ENCODE measurements at regions not wholly inside any gene's neighbourhood (a gene's known extent, or its start where the extent isn't known, plus 50 kb on each side); places are given as distances from the start of the nearest gene placed in this dataset.
A peak's percentile ranks its signal among the peaks of the same experiment; 100 is the strongest.

DNA sequence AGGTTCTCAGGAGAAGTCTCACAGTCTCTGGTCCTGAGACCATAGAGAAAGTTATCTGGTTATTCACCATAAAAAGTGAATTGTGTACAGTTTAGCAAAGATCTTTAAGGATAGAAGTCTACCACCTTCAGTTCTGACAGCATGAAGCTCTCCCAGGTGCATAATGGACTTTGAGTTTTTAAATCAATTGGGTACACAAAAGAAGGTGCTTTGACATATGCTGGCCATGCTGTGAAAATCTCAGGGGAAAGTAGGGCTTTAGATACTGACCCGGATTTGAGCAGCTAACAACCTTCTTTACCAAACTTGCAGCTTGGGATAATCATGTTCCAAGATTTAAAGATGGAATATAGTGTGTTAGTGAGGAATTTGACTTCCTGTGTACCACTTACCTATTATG, 264.2 kb downstream of the ZSWIM6 start:
- DNase-seq, result no peak

- DNase-seq, result no peak
Measured at GRCh38 chr5:61597684-61598083, 265.6 kb downstream of the ZSWIM6 start.

GRCh38 chr5:61598126-61598525, 266.1 kb downstream of the ZSWIM6 start:
- no peak for DNase-seq

GRCh38 chr5:61599370-61600122, 267.5 kb downstream of the ZSWIM6 start:
- DNase-seq, result no peak

GRCh38 chr5:61600123-61600444, 268.0 kb downstream of the ZSWIM6 start:
- DNase-seq, result peak in 1 of 3 donors; percentile 57

DNA sequence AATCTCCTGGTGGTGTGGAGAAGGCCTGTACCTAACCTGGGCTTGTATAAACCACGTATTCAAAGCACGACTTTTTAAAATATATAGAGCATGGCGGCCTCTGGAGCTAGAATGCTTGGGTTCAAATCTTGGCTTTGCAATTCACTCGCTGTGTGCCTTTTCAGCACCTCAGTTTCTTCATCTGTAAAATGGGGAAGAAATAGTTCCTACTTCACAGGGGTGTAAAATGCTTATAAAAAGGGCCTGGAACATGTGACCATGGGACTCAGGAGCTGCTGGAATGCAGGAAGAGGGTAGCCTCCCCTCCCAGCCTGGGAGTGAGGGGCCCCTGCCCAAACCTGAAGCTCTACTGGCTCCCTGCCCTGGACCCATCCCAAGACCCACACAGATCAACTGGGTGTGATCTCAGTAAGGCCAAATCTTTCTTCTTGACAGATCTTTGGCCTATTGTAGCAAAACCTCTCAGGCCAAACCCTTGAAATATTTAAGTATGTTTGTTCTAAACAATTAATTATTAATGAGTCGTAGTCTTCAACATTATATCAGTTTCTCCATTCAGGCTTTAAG, 269.0 kb downstream of the ZSWIM6 start:
- no peak for DNase-seq

DNA sequence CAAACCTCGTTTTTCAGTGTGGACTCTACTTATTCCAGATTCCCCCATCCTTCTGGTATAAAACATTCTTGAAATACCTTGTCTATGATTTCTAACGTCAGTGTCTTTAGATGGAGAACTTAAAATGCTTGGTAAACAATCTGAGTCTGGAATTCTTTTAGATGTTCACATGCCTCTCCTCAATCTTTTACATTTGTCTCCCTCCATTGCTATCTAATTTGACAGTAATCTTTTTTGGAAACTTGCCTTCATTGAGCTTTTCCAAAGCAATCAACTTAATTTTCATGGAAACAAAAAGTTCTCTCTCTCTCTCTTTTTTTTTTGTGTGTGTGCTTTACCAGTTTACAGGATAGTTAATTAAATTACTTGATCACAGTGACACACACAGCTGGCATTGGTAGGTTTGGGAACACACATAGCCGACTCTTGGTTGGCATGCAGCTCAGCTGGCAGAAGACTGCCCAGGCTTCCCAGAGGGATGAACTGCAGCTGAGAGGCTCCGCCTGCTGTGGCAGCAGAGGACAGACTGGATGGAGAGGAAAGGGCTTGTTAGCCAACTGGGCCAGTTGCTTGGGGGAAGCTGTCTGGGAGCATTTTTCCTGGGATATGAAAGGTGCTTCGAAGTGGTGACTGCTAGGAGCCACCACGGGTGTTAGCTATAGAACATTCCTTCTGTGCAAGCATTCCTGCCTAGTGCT, 271.3 kb downstream of the ZSWIM6 start:
- DNase-seq, result peak in 2 of 3 donors; percentile 31 to 62

GRCh38 chr5:61604076-61605025, 272.3 kb downstream of the ZSWIM6 start:
- no peak for DNase-seq

DNA sequence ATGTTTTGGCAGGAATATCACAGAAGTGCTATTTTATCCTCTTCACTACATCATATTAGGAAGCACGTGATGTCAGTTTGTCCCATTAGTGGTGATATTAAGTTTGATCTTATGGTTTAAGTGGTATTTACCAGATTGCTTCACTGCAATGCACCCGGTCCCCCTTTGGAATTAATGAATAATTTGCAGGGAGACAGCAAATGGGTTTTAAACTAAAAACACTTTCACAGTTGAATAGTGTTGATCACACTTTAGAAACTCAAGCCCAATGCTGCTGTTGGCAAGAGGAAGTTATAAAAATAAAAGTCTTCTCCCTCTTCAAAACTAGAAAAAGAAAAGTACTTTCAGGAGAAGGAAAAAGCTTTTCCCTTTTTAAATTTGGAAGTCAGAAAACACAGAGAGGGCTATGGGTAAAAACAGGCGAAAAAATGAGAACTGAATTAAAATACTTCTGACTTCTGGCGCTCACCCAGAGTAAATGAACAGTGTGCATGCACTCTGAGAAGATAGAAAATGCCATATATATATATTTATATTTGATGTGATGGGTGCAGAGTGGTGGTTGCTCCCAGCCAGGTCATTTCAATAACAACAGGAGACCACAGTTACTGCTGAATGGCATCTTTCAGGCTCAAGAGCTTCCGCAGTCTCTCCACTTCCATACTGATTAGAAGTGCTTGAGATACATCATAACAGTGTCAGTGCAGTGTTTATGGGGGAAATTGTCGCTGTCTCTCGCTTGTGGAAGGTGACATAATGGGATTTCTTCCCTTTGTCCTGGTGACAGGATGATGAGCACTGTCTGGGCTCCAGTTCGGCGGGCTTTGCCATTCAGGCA, 278.0 kb downstream of the ZSWIM6 start:
- no peak for DNase-seq

GRCh38 chr5:61610678-61611024, 278.6 kb downstream of the ZSWIM6 start:
- DNase-seq, result no peak

- DNase-seq, result no peak
Measured at GRCh38 chr5:61612431-61612830, 280.4 kb downstream of the ZSWIM6 start.

DNA sequence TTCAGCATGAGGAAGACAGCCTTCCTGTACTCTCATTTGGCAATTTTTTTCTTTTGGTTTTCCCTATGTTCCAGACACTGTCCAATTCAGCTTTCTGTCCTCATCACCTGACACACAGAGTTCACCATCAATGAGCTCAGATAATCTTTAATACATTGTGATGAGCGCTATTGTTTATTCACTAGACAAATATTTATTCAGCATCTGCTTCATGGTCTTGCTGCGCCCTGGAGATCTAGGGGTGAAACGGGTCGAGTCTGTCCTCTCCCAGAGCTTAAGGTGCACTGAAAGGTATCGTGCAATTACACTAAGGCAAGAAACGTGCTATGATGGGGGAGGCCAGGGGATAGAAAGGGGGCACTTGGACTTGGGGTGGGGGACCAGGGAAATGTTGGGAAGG, 281.6 kb downstream of the ZSWIM6 start:
- no peak for DNase-seq

DNA sequence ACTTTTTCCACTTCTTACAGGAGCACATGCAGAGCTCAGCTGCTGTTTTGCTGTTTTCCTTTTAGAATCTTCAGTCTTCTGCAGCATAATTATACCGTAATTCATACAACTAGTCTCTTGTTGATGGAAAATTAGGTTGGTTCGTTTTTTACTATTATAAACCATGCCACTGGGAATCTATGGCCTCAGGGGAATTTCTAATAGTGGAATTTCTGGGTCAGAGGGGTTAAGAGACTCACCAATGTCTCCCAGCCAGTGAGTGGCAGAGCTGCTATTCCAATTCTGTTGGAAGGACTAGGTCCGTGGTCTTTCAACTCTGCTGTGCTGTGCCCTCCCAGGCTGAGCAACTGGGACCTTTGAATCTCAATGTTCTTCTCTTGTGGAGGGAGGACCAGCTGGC, 282.5 kb downstream of the ZSWIM6 start:
- no peak for DNase-seq

DNA sequence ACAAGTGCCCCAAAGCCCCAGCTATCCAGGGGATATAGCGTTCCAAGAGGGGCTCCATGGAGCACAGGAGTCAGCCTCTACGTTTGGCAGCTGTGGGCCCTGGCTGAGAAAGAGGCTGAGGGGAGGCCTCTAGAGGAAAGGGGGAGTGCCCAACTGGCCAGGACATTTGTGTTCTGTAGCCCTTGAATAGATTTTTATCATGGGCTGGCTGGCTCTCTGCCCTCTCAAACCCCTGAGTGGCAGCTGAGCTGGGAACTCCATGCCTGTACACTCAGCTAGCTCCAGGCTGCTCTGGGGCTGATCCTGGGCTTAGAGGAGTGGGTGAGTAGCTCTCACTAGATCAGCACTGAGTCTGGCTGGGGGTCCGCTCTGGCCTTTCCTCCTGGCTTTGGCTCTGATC, 285.0 kb downstream of the ZSWIM6 start:
- no peak for DNase-seq

GRCh38 chr5:61617995-61618525, 286.0 kb downstream of the ZSWIM6 start:
- DNase-seq, result no peak

DNA sequence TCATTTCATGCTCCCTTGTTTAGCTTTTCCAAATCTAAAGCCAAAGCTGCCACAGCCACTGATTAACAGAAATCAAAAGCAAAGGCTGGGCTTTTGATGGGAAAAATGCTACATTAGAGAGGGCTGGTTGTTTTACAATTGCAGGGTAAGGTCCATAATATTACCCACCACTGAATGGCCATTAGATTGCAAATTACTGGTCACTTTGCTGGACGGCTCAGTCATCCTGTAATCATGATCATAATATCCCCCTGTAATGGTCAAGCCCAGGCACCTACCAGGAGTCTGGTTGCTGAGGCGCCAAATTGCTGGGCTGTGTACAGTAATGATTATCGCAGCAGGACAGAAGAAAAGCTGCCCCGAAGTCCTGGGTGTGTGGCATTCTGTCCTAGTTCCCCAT, 286.5 kb downstream of the ZSWIM6 start:
- no peak for DNase-seq

DNA sequence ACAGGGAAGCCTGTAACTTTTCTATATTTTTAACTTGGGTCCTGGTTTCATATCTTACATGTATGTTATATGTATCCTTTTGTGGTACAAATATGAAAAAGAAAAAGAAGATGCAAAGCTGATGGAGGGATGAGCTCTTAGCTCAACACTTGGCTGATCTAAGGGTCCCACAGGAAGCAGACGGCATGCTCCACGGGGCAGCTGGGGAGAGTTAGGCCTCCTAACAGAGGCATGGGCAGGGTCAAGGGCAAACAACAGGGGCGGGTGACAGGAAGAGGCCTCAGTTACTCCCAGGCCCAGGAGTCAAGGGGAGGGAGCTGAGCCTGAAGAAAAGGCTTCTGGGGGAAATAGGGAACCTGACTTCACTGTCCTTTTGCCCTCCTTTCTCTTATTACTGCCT, 287.2 kb downstream of the ZSWIM6 start:
- DNase-seq, result no peak

- no peak for DNase-seq
Measured at GRCh38 chr5:61619777-61620518, 287.9 kb downstream of the ZSWIM6 start.

DNA sequence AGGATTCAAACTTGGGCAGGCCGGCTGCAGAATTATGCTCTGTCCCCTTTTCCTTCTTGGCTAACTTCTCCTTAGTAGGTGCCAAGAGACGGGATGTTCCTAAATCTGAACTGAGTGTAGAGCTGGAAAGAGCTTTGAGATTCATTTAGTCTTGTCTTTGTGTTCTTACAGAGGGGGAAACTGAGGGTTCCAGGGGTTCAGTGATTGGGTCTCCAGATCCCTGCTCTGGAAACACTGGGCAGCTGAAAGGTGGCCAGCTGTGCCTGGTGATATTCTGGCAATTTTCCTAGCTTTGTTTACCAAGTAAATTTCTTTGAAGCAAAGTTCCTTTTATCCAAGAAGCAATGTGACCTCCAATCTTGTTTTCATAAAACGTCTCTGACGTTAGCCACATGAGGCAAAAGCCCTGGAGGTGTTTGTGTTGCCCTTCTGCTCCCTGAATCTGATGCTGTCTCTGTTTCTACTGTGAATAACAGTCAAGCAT, 288.7 kb downstream of the ZSWIM6 start:
- DNase-seq, result no peak

- DNase-seq, result no peak
Measured at GRCh38 chr5:61621202-61621650, 289.2 kb downstream of the ZSWIM6 start.

All from muscle of back (tissue), 3 donors.